IPS-18c (cell line): ENCODE measurements at regions not wholly inside any gene's neighbourhood (a gene's known extent, or its start where the extent isn't known, plus 50 kb on each side); places are given as distances from the start of the nearest gene placed in this dataset.
A peak's percentile ranks its signal among the peaks of the same experiment; 100 is the strongest.

ENCODE experiments used
- H3K4me3 ChIP-seq: 2 replicates; pipeline ENCODE4 v1.7.0; 2013; ENCODE audit warnings: low read depth, mild to moderate bottlenecking, low read length, moderate library complexity; ENCODE audit not compliant: insufficient read depth
- H3K9me3 ChIP-seq: one replicate; pipeline ENCODE4 v1.6.1; 2013; ENCODE audit warnings: mild to moderate bottlenecking, low read length, moderate library complexity; ENCODE audit not compliant: control insufficient read depth, insufficient read depth

- no peak overlapping the region for H3K4me3 ChIP-seq
- no peaks in the 10 kb centered on the region for H3K9me3 ChIP-seq
Measured at GRCh38 chr6:40760887-40761286, 173.7 kb upstream of the LRFN2 start.

GRCh38 chr6:40759838-40760237 lies 172.7 kb upstream of the LRFN2 start:
- H3K4me3 ChIP-seq: no peak overlapping the region
- H3K9me3 ChIP-seq: no peaks in the 10 kb centered on the region

- Histone ChIP-seq H3K4me3 (no peak overlapping the region), H3K9me3 (no peaks in the 10 kb centered on the region)
Measured at GRCh38 chr6:40759264-40759663, 172.1 kb upstream of the LRFN2 start.

GRCh38 chr6:40755749-40756452 lies 168.7 kb upstream of the LRFN2 start:
- H3K4me3 ChIP-seq: no peak overlapping the region
- H3K9me3 ChIP-seq: no peaks in the 10 kb centered on the region

- H3K4me3 ChIP-seq: peak overlapping the region; percentile 26; the same call in 1 of the 2 replicates
Measured at GRCh38 chr6:40755046-40755681, 168.0 kb upstream of the LRFN2 start.

GRCh38 chr6:40754461-40755045 lies 167.4 kb upstream of the LRFN2 start:
- Histone ChIP-seq H3K4me3 (peak overlapping the region; percentile 26; the same call in 1 of the 2 replicates), H3K9me3 (no peaks in the 10 kb centered on the region)

More at GRCh38 chr6:40755046-40755681, 168.0 kb upstream of the LRFN2 start:
- H3K9me3 ChIP-seq: no peaks in the 10 kb centered on the region

GRCh38 chr6:40753675-40754448 lies 166.7 kb upstream of the LRFN2 start:
- no peaks in the 10 kb centered on the region for H3K9me3 ChIP-seq
- H3K4me3 ChIP-seq: no peak overlapping the region

GRCh38 chr6:40753048-40753447 lies 165.9 kb upstream of the LRFN2 start:
- Histone ChIP-seq H3K9me3 (no peaks in the 10 kb centered on the region), H3K4me3 (no peak overlapping the region)

- Histone ChIP-seq H3K4me3 (no peak overlapping the region), H3K9me3 (no peaks in the 10 kb centered on the region)
Measured at GRCh38 chr6:40744835-40745234, 157.7 kb upstream of the LRFN2 start.

- Histone ChIP-seq H3K4me3 (no peak overlapping the region; the same call in 1 of the 2 replicates), H3K9me3 (no peaks in the 10 kb centered on the region)
Measured at GRCh38 chr6:40743690-40744446, 156.7 kb upstream of the LRFN2 start.

GRCh38 chr6:40743226-40743625 lies 156.1 kb upstream of the LRFN2 start:
- Histone ChIP-seq H3K4me3 (no peak overlapping the region; the same call in 1 of the 2 replicates), H3K9me3 (no peaks in the 10 kb centered on the region)

- H3K9me3 ChIP-seq: no peaks in the 10 kb centered on the region
- no peak overlapping the region for H3K4me3 ChIP-seq
Measured at GRCh38 chr6:40740518-40740917, 153.4 kb upstream of the LRFN2 start.

GRCh38 chr6:40738551-40739193 lies 151.5 kb upstream of the LRFN2 start:
- Histone ChIP-seq H3K9me3 (no peaks in the 10 kb centered on the region), H3K4me3 (no peak overlapping the region)

GRCh38 chr6:40735521-40735920 lies 148.4 kb upstream of the LRFN2 start:
- no peaks in the 10 kb centered on the region for H3K9me3 ChIP-seq
- no peak overlapping the region for H3K4me3 ChIP-seq

GRCh38 chr6:40735121-40735520 lies 148.0 kb upstream of the LRFN2 start:
- Histone ChIP-seq H3K4me3 (no peak overlapping the region), H3K9me3 (no peaks in the 10 kb centered on the region)

GRCh38 chr6:40734607-40735006 lies 147.4 kb upstream of the LRFN2 start:
- Histone ChIP-seq H3K4me3 (no peak overlapping the region), H3K9me3 (no peaks in the 10 kb centered on the region)
